ENCODE measurements at regions not wholly inside any gene's neighbourhood (a gene's known extent, or its start where the extent isn't known, plus 50 kb on each side); places are given as distances from the start of the nearest gene placed in this dataset.
"Not testable (repeated sequence)": the region's sequence is repeated elsewhere in the genome, so short reads cannot be mapped to it uniquely, and the experiment has no call there.

DNA sequence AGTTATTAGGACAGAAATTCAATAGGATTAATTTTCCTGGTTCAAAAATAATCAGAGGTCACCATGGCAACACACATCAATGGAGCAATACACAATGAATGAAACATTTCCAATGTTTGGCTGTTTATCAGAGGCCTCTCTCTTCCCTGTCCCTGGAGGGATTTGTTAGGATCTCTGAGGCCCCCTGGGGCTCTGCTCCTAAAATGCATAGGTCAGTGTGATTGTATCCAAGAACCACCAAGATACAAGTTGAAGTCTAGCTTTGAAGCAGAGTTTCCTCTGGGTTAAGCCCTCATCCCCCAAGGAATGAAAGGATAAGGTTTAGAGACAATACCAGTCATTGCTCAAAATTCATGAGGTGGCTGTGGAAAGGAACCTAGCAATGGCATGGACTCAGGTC, 561.2 kb upstream of the C16orf82 start:
- no peak for DNase-seq (ENCODE audit: low spot score)

DNA sequence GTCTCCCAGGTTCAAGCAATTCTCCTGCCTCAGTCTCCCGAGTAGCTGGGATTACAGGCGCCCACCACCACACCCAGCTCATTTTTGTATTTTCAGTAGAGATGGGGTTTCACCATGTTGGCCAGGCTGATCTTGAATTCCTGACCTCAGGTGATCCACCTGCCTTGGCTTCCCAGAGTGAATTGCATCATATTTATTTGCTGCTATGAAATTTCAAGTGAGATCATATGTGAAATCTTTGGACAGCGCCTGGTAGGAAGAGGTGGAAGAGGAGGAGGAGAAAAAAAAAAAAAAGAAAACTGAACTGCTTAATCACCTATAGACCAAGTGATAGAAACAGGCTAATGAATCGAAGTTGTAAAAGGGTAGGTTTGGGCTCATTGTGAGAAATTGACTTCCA, 557.8 kb upstream of the C16orf82 start:
- not testable (repeated sequence) for DNase-seq (ENCODE audit: low spot score)

DNA sequence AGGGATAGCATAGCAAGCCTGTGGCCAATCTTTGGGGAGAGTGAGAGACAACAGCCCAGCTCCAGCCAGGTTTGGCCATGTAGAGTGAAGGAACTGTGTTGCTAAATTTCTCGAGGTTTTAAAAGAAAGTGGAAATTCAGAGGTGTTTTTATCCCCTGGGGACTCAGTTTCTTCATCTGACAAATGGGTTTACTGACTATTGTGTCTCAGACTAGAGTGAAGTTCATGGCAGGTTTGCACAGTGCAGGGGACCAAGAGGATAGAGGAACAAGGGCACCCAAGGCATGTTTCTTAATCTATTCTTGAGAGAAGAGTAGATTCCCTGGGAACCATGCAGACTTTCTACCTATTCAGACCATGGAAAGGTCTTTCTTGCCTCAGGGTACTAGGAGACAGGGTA, 555.8 kb upstream of the C16orf82 start:
- DNase-seq (ENCODE audit: low spot score), result no peak

DNA sequence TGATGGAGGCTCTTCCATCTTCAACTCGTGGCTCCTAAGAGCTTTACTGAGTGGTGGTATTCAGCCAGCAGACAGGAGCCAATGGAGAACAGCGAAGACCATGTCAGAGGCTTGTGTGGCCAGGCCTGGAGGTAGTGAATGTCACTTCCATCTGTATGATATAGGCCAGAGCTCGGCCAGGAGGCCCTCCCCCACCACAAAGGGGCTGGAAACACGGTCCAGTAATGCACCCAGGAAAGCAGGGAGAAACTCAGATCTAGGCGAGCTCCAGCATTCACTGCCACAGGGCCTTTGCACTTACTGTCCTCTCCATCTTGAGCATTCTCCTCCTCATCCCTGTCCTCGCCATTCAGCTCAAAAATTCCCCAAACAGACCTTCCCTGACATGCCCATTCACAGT, 555.3 kb upstream of the C16orf82 start:
- no peak for DNase-seq (ENCODE audit: low spot score)

DNA sequence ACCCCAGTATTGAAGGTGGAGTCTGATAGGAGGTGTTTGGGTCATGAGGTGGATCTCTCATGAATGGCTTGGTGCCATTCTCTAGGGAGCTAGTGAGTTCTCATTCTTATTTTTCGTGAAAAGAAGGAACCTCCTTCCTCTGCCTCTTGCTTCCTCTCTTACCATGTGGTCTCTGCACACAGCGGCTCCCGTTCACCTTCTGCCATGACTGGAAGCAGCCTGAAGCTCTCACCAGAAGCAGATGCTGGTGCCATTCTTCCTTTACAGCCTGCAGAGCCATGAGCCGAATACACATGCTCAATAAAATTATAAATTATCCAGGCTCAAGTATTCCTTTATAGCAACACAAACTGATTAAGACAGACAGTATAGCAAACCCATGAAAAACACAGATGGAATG, 545.1 kb upstream of the C16orf82 start:
- DNase-seq (ENCODE audit: low spot score), result no peak

DNA sequence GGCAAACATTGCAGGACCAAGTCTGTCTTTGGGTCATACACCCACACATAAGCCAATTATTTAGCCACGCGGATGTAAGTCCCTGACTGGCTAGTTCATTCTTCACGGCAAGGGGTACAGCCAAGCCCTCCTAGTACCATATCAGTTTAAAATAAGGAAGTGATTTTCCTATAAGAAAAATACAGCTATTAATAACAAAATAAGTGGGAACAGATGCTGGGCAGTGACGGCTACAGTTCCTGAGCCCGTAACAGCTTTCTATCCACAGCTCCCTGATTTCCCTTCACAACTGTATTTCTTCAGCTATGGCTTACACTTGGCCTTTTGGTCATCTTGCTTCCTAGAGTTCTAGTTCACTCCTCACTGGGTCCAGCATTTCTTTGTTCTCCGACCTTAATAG, 542.4 kb upstream of the C16orf82 start:
- DNase-seq (ENCODE audit: low spot score), result no peak

DNA sequence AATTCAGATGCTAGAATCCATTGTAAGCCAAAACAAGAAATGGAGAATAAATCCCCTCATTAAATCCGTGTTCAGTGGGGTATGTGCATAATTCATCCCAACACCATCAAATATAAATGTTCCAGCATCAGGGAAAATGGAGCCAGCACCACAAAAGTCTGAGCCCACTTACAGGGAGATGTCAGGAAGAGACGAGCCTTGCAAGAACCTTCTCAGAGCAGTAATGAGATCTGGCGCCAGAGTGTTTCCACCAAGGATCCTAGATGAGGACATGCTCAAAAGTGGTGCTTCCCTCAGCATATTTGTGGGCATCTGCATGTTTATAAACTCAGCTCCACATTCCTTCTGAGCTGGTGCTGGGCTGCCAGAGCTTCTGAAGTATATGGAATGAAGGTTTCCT, 541.9 kb upstream of the C16orf82 start:
- no peak for DNase-seq (ENCODE audit: low spot score)

DNA sequence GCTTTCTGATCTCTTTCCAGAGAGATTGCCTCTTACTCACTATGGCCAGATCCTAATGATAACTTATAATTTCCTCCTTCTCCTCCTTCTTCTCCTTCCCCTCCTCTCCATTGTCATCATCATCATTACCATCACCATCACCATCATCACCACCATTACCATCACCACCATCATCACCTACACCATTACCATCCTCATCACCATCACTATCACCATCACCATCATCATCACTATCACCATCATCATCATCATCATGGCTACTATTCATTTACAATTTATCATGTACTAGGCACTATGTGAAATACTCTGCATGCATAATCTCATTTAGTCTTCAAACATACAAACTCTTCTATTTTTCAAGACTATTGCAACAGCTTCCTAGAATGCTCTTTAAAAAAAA, 540.9 kb upstream of the C16orf82 start:
- no peak for DNase-seq (ENCODE audit: low spot score)

DNA sequence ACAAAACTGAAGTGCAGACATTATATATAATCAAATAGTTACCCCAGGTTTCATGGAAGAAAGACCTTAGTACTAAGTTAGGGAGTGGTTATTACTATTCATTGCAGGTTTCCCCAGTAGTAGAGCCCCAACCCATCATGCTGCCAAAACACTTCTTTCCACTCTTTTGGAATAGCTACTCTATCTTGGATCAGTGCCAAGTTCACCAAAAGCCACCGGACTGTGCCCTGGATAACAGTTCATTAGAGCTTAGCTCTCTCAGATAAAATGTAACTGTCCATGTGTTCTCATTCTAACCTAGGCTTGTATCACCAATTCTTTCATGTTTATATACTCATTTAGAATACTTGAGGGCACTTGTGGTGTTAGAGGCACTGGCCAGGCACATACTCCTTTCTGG, 540.1 kb upstream of the C16orf82 start:
- DNase-seq (ENCODE audit: low spot score), result no peak

DNA sequence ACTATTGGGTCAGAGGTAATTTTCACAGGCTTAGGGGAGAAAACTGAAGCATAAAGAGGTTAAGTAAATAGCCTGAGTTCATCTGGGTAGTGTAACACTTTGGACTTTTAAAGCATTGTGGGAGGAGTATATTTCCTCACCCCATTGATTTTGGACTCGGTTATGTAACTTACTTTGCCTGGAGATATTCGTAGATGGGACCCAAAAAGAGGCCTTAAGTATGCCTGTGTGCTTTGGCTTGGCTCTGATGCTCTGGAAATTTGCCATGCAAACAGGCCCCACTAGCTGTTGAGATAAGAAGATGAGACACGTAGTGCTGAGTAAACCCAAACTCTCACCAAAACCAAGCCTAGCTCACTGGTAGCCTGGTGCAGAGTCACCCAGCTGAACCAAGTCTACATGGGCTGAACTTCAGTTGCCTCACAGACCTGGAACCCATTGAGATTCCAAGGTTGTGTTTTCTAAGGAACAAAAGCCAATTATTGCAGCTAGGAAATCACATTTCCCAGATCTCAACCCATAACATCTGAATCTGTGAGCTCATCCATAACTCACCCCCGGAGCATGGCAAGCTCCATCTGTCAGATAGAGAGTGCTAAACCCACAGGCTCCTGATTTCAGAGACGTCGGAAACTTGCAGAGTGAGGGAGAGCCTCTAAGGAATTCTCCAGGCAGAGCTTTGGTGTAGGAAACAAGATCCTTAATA, 536.0 kb upstream of the C16orf82 start:
- DNase-seq (ENCODE audit: low spot score), result no peak

DNA sequence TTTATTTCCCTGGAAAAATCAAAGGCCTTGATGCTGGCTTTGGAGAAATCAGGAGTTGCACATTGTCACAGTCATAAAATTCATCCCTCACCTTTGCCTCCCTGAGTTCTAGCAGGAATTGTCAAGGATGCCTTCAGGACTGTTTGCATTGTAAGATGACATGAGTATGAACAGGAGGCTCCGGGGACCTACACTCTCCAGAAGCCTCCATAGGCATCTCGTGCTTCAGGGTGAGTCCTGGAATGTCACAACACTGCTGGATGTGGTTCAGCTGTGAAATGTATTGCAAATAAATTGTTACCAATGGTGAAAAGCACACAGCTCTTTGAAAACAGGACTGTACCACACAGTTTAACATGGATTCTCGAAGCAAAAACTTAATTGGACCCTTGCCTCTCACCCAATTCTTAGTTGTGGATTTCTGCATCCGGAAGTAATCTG, 535.4 kb upstream of the C16orf82 start:
- no peak for DNase-seq (ENCODE audit: low spot score)

DNA sequence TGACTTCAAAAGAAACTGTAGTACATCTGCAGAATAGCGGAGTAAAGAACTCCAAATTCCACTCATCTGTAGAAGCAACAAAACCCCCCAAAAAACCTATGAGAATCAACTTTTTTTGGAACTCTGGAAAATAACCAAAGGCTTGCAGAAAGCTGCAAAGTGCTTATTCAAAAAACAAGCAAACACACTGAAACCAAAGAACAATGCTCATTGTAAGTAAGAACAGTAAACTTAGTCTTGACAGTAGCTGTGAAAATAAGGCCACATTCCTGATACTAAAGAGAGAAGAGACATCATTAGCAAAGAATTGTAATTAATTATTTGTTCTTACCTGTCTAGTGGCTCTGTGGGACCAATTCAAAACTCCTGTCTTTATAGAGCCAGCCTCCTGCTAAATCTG, 534.3 kb upstream of the C16orf82 start:
- no peak for DNase-seq (ENCODE audit: low spot score)

DNA sequence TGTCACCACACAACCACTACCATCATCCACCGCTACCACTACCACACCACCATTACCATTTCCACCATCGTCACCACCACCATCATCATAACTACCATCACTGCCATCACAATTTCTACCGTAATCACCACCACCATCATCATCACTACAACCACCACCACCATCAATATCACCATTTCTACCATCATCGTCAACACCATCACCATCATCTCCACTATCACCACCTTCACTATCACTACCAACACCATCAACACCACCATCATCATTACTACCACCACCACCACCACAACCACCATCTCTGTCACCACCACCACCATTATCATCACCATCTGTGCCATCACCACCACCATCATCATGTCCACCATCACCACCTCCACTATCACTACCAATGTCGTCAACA, 524.5 kb upstream of the C16orf82 start:
- DNase-seq (ENCODE audit: low spot score), result no peak

DNA sequence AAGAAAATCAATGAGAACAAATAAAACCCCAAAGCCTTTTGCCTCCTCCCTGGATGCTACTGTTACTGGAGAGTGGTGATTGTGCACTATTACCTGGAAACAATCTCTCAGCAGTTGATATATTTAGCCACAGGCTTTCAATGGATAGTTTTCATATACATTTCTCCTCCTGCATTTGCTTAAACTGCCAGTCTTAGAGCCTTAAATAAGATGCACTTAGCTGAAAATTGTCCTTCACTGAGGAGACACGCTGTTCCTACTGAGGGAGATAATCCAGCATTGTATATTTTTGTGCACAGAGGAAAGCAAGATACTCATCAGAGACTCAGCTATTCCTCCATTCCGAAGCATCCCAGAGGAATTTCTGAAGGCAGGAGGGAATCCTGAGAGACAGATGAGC, 520.2 kb upstream of the C16orf82 start:
- no peak for DNase-seq (ENCODE audit: low spot score)

DNA sequence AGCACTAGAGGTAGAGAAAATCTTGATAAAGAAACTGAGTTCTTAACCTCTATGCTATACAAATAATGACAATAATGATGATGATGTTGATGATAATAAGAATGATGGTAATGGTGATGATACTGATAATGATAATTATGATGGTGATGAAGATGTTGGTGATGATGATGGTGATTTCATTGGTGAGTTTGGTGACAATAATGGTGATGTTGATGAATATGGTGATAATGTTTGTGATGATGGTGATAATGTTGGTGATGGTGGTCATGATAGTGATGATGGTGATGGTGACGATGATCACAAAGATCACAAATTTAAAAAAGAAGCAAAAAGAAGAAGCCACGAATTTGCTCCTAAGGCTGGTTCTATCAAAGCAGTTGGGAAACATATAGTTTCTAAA, 519.0 kb upstream of the C16orf82 start:
- no peak for DNase-seq (ENCODE audit: low spot score)

DNA sequence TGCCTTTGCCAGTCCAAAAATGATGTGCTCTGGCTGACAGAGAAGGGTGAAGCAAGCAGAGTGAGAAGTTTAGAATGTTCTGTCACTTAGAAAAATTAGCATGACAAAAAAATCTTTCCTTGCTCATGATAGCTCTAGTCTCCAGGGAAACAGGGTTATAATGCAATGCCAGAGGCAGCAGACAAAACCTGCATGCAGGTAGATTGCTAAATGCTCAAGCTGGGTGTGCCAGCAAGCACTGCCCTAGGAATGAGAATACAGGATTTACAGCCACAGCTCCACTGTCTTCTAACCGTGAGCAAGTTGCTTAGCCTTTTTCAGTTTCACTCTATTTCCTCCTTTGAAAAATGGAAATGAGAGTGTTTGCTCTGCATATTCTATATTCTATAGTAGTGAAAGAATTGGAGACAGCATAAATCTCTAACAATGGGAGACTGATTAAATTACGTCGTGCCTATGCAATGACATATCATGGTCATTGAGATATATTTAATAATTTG, 516.6 kb upstream of the C16orf82 start:
- DNase-seq (ENCODE audit: low spot score), result no peak

DNA sequence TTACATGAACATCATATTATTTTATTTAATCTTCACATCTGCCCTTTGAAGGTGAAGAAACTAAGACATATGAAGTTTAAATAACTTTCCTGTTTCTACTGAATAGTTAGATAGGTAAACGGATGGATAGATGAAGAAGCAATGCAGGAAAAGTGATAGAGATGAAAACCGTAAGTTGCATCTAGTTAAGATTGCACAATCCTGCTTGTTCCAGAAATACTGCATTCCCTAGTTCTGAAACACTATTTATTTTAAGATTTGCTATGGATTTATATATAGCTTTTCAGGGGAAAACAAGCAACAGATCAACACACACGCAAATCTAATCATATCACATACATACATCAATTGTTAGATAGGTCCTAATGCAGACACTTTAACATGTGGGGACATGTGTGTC, 512.7 kb upstream of the C16orf82 start:
- DNase-seq (ENCODE audit: low spot score), result no peak

DNA sequence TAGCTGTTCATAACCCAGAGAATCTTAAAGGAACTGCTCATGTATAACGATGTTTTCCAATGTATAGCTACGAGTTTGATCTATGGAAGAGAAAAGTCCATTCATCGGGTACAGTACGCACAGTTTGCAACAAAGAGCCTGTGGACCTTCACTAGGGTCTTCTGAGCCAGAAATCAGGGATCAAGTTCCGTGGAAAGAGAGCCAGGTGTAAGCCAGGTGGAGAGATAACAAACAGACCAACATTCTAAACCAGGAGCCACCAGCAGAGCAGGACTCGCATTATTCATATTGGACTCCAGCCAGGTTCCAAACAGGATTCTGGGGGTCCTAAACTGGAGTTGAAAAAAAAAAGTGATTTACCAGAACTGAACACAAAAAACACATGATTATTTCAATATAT, 505.4 kb upstream of the C16orf82 start:
- DNase-seq (ENCODE audit: low spot score), result no peak

DNA sequence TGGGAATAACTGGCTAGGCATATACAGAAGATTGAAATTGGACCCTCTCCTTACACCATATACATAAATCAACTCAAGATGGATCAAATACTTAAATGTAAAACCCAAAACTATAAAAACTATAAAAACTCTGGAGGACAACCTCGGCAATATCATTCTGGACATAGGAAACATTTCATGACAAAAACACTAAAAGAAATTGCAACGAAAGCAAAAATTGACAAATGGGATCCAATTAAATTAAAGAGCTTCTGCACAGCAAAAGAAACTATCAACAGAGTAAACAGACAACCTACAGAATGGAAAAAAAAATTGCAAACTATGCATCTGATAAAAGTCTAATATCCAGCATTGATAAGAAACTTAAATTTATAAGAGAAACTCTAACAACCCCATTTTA, 503.7 kb upstream of the C16orf82 start:
- DNase-seq (ENCODE audit: low spot score), result no peak

DNA sequence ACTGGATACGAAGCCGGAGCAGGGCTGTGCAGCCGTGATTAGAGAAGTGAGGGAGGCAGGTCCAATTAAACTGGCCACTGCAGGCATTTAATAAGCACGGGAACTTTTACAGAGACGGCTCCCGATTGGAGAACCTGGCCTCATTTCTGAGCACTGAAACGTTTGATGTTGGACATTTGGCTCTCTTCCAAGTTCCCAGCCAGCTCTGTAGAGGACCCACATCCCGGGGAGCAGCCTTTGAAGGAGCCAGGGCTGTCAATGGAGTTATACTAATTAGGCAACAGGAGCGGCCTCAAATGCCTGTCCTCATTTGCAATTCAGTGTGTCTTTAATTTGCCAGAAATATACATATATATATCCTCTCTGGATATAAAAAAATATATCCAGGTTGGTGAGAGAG, 499.4 kb upstream of the C16orf82 start:
- no peak for DNase-seq (ENCODE audit: low spot score)

DNA sequence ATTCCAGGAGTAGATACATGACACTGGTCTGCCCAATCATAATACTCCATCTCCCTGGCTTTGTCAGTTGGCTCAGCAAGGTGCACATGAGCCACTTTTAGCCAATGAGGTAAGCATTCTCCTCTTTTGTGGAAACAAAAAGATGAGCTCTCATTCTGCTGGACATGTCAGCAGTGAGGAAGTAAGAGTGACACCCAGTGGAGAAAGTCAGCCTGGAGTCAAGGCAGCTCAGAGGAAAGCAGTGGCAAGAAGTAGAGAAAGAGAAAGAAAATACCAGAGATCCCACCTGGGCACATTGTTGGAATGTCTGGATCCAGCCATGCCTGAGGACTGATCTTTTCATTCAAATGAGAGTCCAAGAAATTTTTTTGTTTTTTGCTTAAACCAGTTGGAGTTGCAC, 496.9 kb upstream of the C16orf82 start:
- peak; percentile 11 for DNase-seq (ENCODE audit: low spot score)

DNA sequence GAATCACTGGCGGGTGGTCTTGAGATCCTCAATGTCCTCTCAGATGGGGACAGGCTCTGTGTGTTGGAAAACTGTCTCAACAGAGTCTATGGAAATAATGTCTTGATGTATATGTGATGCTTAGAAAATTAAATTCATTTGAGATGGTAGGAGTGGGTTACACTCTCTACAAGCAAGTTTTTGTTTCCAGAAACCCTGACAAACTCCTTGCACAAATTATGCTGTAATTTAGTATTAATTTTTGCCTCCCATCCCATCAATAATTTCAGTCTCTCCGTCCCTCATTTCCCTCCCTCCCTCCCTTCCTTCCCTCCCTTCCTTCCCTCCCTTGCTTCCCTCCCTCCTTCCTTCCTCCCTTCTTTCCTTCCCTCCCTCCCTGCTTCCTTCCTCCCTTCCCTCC, 488.0 kb upstream of the C16orf82 start:
- DNase-seq (ENCODE audit: low spot score), result no peak

DNA sequence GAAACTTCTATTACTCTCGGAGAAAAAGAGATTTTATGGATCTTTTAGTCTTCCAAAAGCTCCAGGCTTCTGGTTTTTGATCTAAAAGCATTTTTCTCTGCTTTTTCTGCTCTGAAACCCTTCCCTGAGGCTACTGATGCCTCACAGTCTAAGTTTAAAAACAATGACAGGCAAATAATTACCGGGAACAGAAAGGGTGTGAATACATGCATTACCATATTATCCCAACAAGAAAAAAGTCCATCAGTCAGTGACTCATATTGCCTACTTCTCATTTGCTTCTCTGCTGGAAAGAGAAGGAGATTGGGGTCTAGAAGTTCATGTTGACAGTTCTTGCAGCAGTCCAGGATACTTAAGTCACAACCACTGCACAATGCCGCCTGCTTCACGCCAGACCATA, 482.9 kb upstream of the C16orf82 start:
- no peak for DNase-seq (ENCODE audit: low spot score)

DNA sequence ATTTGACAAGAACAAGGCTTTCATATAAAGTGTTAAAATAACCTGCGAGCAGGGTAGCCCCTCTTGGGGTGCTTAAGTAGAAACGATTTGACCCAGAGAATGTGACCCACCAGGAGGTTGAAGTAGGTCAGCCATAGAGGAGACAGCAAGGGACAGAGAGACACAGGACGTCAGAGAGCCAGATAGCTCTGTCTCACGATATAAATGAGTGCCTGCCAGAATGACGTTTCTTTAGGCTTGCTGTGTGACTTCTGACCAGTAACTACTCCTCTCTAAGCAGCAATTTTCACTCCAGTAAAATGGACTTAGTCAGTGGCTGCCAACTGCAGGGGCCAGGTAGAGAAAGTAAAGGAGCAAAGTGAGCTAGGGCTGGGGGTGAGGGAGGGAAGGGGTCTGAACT, 473.0 kb upstream of the C16orf82 start:
- no peak for DNase-seq (ENCODE audit: low spot score)

All from SK-N-DZ (cell line).